WI38 (cell line): ENCODE measurements at regions not wholly inside any gene's neighbourhood (a gene's known extent, or its start where the extent isn't known, plus 50 kb on each side); places are given as distances from the start of the nearest gene placed in this dataset.

ENCODE experiments used
- H3K4me3 ChIP-seq: 2 replicates; pipeline ENCODE4 v1.5.1; 2011; ENCODE audit warnings: low read depth, mild to moderate bottlenecking, control low read depth, low read length
- TF ChIP-seq, protein P1 (sequence below): IDR thresholded peaks from 2 replicates; pipeline ENCODE4 v1.5.1; 2012; ENCODE audit warnings: low read depth, mild to moderate bottlenecking, control low read depth, low read length

- TF ChIP-seq, protein P1, sequence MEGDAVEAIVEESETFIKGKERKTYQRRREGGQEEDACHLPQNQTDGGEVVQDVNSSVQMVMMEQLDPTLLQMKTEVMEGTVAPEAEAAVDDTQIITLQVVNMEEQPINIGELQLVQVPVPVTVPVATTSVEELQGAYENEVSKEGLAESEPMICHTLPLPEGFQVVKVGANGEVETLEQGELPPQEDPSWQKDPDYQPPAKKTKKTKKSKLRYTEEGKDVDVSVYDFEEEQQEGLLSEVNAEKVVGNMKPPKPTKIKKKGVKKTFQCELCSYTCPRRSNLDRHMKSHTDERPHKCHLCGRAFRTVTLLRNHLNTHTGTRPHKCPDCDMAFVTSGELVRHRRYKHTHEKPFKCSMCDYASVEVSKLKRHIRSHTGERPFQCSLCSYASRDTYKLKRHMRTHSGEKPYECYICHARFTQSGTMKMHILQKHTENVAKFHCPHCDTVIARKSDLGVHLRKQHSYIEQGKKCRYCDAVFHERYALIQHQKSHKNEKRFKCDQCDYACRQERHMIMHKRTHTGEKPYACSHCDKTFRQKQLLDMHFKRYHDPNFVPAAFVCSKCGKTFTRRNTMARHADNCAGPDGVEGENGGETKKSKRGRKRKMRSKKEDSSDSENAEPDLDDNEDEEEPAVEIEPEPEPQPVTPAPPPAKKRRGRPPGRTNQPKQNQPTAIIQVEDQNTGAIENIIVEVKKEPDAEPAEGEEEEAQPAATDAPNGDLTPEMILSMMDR = no peak
- H3K4me3 ChIP-seq = 0 out of 2 replicates have a peak overlapping the region, but pooled peaks have one; percentile 10
These were observed 465.9 kb upstream of the TBX3 start for GRCh38 chr12:115149685-115150378.

DNA sequence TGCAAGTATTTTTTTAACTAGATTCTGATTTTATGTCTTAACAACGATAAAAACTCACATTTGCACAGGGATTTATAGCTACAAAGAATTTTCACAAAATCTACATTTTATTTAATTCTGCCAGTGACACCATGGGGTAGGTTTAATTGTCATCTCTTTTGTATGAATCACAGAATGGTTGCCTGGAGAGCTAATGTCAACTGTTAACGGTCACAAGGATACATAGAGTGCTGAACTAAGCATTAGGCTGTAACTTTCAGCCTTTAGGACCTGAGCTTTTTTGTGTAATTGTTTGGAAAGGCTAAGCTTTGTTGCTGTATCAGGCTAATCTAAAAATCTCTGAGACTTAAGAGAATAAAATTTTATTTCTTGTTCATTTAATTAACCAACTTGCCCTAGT, 465.3 kb upstream of the TBX3 start:
- H3K4me3 ChIP-seq = peak overlapping the region; percentile 21; the same call in 1 of the 2 replicates
- TF ChIP-seq, protein P1 = no peak

DNA sequence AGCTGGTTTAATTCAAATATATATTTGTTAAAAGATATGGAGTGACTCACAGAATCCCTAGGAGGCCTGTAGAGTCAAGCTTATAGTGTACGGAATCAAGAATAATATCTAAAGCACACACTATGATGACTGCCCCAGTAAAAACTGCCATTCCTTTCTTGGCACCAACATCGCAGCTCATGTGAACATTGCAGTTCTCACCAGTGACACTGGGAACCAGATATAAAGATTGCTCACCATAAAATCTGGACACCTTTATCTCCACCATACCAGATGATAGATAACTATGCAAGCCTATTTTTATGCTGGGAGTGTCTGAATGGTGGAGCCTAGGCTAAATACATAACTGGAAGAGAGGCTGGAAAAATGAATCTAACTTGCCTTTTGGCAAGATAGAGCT, 463.9 kb upstream of the TBX3 start:
- no peak overlapping the region for H3K4me3 ChIP-seq
- TF ChIP-seq, protein P1 = no peak

- TF ChIP-seq, protein P1 = no peak
- H3K4me3 ChIP-seq = no peak overlapping the region
These were observed 462.5 kb upstream of the TBX3 start for GRCh38 chr12:115146453-115146852.

- H3K4me3 ChIP-seq = no peak overlapping the region
- TF ChIP-seq, protein P1 = no peak
These were observed 460.4 kb upstream of the TBX3 start for GRCh38 chr12:115144425-115144824.

DNA sequence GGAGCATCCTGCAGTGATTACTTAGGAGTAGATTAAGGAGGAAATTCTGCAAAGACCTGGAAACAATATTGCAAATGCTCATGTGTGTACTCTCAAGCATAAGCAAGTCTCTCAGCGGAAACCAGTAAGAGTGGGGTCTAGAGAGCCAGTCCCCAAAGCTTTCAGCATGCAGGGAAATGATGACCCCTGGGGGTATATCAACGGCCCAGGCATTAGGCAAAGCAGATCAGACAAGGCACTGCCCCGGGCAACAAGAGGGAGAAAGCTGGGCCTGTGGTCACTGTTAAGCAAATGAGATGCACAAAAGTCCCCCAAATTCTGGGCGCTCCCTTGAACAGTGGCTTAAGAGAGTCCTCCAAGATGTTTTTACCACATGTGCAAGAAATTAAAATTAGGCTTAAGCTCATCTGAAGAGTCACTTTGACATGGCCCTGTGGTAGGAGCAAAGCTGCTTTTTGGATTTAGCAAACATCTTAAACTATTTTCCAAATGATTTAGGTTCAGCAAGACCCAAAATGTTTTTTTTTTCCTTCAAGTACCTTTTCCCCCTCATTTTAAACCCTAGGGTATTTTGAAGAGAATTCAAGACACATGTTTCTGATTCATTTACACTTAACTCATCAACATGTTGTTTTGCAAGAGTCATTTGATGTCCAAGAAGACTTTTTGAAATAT, 457.1 kb upstream of the TBX3 start:
- no peak overlapping the region for H3K4me3 ChIP-seq
- TF ChIP-seq, protein P1 = no peak

DNA sequence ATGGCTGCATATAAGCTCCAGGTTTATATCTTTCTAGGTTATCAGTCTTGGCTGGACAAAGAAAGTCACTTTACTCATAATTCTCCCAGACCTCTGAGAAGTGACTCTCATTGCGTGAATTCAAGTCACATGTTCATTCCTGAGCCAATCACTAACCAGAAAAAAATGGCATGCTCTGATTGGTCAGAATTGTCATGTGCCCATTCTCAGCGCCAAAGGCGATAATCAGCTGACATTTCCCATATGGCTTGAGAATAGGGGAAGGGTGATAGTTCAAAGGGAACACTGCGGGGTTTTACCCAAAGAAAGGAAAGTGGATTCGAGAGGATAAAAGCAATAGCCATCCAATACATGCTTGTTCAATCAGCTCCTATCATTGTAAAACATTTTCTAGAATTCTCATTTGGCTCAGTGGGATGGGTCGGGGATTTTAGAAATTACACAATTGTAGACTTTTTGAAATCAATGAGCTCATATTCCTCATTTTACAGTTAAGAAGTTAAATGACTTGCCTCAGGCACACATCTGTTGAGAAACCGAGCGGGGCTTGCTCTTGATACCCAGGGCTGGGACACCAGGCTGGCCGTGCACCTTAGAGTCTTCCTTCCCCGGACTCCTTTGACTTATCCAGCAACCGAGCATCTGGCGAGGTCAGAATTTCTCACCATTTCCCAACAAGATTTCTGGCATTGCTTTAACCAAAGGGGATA, 454.0 kb upstream of the TBX3 start:
- TF ChIP-seq, protein P1 = no peak
- H3K4me3 ChIP-seq = no peak overlapping the region
